Daoy (cell line): ENCODE measurements at regions not wholly inside any gene's neighbourhood (a gene's known extent, or its start where the extent isn't known, plus 50 kb on each side); places are given as distances from the start of the nearest gene placed in this dataset.
"Not testable (repeated sequence)": the region's sequence is repeated elsewhere in the genome, so short reads cannot be mapped to it uniquely, and the experiment has no call there.

ENCODE experiments used
- DNase-seq: peaks from one replicate; pipeline ENCODE4 v3.0.0-alpha.2; 2015; ENCODE audit warnings: low read depth

- no peak for DNase-seq
Measured at GRCh38 chr14:48584031-48584430, 908.6 kb upstream of the MDGA2 start.

- no peak for DNase-seq
Measured at GRCh38 chr14:48582938-48583337, 907.5 kb upstream of the MDGA2 start.

DNA sequence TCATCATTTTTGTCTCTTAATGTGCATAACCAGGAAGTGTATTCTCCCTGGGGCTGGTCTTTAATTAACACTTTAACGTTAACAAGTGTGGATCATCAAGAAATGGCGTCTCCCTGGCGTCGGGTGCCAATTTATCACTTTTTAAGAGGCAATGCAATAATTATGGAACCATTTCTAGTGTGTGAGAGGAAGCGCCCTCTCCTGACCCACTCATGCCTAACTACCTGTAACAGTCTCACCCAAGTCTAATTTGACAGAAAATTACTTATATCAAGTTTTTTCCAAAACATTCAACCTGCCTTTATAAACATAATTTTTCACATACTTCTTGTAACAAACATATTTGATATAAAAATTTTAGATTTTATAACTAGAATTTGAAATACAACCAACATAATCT is 905.3 kb upstream of the MDGA2 start:
- DNase-seq, result no peak

DNA sequence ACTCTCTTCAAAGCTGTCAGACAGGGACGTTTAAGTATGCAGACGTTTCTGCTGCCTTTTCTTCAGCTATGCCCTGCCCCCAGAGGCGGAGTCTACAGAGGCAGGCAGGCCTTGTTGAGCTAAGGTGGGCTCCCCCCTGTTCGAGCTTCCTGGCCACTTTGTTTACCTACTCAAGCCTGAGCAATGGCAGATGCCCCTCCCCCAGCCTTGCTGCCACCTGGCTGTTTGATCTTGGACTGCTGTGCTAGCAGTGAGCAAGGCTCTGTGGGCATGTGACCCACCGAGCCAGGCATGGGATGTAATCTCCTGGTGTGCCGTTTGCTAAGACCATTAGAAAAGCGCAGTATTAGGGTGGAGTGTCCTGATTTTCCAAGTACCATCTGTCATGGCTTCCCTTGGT is 900.4 kb upstream of the MDGA2 start:
- DNase-seq, result no peak

GRCh38 chr14:48568688-48569087 is 893.3 kb upstream of the MDGA2 start:
- no peak for DNase-seq

GRCh38 chr14:48568252-48568651 is 892.8 kb upstream of the MDGA2 start:
- DNase-seq, result no peak

DNA sequence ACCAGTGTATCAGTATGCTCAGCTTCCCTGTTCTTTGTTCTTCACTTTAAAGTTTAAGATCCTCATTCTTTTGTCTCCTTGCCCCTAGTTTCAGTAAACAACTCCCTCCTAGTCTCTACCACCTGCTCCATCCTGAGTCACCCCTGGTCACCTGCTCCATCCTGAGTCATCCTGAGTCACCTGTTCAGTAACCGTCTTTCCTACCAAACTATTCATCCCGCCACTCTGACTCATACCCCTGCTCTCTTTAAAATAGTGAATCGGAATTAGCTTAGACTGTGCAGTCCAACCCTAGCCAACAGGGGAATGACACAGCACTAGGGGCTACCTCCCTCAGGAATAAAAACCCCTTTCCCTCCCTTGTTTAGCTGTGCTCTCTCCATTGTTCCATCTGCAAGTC is 888.1 kb upstream of the MDGA2 start:
- peak; percentile 3 for DNase-seq

DNA sequence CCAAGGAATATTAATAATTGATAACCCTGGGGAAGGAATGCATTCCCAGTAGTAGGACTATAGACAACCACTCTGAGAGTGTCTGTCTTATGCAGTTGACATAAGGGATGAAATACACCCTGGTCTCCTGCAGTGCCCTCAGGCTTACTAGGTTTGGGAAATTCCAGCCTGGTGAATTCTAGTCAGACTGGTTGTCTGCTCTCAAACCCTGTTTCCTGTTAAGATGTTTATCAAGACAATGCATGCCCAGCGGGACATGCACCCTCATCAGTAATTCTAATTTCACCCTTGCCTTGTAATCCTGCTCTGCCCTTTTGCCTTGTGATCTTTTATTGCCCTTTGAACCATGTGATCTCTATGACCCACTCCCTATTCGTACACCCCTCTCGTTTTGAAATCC is 886.0 kb upstream of the MDGA2 start:
- DNase-seq, result not testable (repeated sequence)

GRCh38 chr14:48560421-48560820 is 885.0 kb upstream of the MDGA2 start:
- DNase-seq, result no peak

DNA sequence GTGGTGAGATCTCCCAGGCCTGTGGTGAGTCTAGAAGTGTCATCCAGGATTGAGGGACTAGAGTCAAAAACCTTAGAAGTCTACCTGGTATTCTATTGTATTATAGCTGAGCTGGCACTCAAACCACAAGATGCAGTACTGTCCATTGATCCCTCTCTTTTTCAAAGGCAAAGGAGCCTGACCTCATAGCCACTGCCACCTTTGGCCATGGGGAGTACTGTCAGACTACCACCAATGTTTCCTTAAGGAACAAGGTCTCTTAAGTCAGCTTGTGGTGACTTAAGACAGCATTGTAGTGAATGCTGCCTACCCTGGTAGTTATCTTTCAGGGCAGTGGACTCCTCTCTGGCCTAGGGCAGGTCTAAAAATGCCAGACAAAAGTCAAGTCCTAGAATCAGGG is 878.0 kb upstream of the MDGA2 start:
- no peak for DNase-seq

GRCh38 chr14:48546996-48547395 is 871.6 kb upstream of the MDGA2 start:
- no peak for DNase-seq

- DNase-seq, result no peak
Measured at GRCh38 chr14:48537600-48537999, 862.2 kb upstream of the MDGA2 start.

DNA sequence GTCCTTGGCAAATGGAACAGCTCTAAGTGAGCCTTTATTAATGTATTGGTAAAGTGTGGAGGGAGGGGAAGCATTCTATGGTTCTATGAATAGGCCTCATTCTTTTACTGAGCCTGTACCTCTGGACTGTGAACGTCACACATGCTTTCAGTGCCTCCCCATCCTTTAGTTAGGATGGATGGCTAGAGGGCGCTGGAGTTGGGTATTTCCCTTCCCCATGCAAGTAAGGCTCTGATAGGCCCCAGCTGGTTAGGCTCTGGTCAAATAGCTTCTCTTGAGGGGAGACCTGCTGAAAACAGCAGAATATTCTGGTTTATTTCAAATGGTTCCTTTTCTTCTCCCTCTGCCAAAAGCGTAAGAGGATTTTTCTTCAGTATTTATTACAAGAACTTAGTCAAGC is 860.9 kb upstream of the MDGA2 start:
- no peak for DNase-seq

DNA sequence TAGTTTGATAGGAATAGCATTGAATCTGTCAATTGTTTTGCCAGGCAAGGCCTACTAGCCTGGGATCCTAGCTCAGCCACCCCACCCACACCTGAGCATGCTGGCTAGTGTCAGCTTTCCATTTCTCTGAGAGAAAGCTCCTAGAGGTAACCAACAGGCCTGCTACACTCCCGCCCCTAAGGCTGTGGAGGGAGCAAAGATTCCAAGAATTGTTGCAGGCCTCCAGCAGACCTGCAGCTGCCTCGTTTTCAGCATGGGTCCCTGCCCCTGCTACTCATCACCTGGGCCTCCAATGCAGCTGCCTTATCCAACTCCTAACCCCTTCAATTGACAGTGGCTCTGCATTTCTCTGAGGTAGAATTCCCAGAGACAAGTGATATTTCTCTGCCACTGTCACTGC is 852.4 kb upstream of the MDGA2 start:
- no peak for DNase-seq

DNA sequence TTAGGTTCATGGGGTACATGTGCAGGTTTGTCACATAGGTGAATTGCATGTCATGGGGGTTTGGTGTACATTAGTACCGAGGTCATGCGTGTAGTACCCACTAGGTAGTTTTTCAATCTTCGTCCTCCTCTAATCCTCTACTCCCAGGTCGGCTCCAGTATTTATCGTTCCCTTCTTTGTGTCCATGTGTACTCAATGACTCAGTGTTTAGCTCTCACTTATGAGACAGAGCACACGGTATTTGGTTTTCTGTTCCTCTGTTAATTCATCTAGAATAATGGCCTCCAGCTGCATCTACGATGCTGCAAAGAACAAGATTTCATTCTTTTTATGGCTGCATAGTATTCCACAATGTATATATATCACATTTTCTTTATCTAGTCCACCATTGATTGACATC is 850.9 kb upstream of the MDGA2 start:
- DNase-seq, result no peak

DNA sequence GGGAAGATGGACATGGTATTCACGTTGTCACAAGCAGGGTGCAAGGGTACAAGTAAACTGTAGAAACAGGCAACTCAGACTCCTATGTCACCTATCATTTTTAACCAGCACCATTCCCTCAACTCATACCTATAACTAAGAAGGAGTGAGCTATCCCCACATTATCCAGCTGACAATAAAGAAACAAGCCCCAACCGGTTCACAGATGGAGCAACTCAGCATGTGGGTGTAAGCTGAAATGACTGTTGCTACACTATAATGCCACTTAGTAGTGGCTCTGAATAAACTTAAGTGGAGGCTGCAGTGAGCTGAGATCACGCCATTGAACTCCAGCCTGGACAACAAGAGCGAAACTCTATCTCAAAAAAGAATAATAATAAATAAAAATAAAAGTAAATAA is 829.5 kb upstream of the MDGA2 start:
- no peak for DNase-seq

DNA sequence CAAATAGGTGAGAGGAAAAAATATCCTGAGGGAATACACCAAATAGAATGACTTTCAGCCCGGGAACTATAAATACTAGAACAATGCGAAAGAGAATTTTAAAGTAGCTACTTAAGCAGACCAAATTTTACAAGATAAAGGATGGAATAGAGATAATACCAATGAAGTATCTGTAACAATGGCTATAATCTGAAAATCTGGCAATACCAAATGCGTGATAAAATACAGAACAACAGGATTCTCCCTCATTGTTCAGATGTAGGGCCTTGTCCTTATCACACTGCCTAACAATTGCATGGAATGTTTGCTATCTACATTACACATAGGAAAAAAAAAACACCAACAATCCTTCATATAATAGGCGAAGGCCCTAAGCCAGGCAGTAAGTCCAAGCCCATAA is 815.4 kb upstream of the MDGA2 start:
- DNase-seq, result no peak

DNA sequence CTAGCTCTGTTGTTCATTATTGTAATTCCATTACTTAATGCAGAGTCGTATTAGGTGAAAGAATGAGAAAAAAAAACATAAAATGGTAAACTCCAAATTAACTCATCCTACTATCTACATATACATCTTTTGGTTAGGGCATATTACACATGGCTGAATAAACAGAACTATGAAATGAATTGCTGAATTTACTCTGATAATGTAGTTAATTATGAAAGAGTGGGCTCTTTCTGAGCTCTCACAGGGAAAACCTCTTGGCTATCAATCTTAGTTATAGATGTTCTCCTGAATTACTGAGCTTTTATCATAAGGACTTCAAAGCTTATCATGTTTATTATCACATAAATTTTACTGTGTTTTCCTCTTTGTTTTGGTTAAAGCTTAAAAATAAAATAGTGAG is 798.5 kb upstream of the MDGA2 start:
- DNase-seq, result no peak

- DNase-seq, result no peak
Measured at GRCh38 chr14:48456051-48456450, 780.6 kb upstream of the MDGA2 start.

GRCh38 chr14:48454887-48455286 is 779.5 kb upstream of the MDGA2 start:
- no peak for DNase-seq

DNA sequence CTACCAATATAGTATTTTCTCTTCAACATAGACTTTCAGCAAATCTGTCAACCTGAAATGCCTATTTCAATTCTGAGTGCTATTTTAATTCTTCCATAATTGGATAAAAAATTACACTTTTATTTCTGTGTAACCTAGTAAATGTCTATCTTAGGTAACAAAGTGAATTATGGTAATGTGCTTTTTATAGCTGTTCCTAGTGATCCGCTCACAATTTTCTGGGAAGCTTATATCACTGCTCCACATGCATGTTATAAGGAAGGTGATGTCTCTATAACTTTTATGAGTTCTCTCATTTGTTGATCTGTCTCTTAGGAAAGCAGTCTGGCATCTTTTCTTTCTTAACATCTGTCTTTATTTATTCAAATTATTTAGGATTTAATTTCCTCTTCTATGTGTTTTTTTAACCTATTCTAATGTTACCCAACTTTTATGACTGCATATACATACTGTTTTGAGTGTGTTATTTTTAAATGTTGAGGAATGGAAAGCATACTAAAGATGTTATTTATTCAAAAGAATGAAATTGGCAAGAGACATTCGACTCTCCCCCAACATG is 777.1 kb upstream of the MDGA2 start:
- DNase-seq, result no peak

DNA sequence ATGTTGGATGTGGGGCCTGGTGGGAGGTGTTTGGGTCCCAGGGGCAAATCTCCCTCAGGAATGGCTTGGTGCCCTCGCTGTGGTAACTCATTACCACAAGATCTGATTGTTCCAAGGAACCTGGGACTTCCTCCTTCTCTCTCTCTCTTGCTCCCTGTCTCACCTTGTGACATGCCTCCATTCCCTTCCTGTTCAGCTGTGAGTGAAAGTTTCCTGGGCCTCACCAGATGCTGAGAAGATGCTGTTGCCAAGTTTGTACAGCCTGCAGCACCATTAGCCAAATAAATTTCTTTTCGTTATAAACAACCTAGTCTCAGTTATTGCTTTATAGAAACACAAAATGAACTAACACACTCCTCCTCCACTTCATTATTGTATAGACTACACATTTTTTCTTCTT is 759.8 kb upstream of the MDGA2 start:
- DNase-seq, result no peak

GRCh38 chr14:48430805-48431204 is 755.4 kb upstream of the MDGA2 start:
- no peak for DNase-seq

GRCh38 chr14:48429512-48429911 is 754.1 kb upstream of the MDGA2 start:
- no peak for DNase-seq
